ENCODE measurements at regions not wholly inside any gene's neighbourhood (a gene's known extent, or its start where the extent isn't known, plus 50 kb on each side); places are given as distances from the start of the nearest gene placed in this dataset.

GRCh38 chr15:87461631-87462030 is 794.9 kb downstream of the NTRK3 start:
- Mint-ChIP-seq H3K4me1 (no peaks in the 10 kb centered on the region), H3K9me3 (peaks cover 12% of the 10 kb centered on the region in 2 donors), H3K36me3 (no peaks in the 10 kb centered on the region), H3K27ac (no peak overlapping the region), H3K4me3 (no peak overlapping the region), H3K27me3 (ENCODE audit: low read depth in 2 of 2) (no peaks in the 10 kb centered on the region)
- H3K4me3 ChIP-seq (ENCODE audit: low read length): no peak overlapping the region
- no peaks in the 10 kb centered on the region for H3K36me3 ChIP-seq (ENCODE audit: control insufficient read depth, insufficient read depth, low read length)
- no peaks in the 10 kb centered on the region for H3K27me3 ChIP-seq (ENCODE audit: control insufficient read depth, insufficient read depth, low read length)
- intact Hi-C loops (cut with micrococcal nuclease): no loop called here
- DNase-seq: no peak
- no peak for ATAC-seq
- TF ChIP-seq CTCF (IDR thresholded peaks at IDR 0.05): no peak
- no peak overlapping the region for H3K27ac ChIP-seq (ENCODE audit: low read length)
- H3K9me3 ChIP-seq (ENCODE audit: control insufficient read depth, insufficient read depth, low read length): no peaks in the 10 kb centered on the region
- H3K4me1 ChIP-seq (ENCODE audit: control insufficient read depth, insufficient read depth, low read length): no peaks in the 10 kb centered on the region

- no peaks in the 10 kb centered on the region for H3K4me1 Mint-ChIP-seq
- Histone ChIP-seq H3K4me3 (ENCODE audit: low read length) (no peak overlapping the region), H3K27me3 (ENCODE audit: control insufficient read depth, insufficient read depth, low read length) (no peaks in the 10 kb centered on the region), H3K36me3 (ENCODE audit: control insufficient read depth, insufficient read depth, low read length) (no peaks in the 10 kb centered on the region), H3K4me1 (ENCODE audit: control insufficient read depth, insufficient read depth, low read length) (no peaks in the 10 kb centered on the region), H3K27ac (ENCODE audit: low read length) (no peak overlapping the region), H3K9me3 (ENCODE audit: control insufficient read depth, insufficient read depth, low read length) (no peaks in the 10 kb centered on the region)
- H3K9me3 Mint-ChIP-seq: peaks cover 10 to 14% of the 10 kb centered on the region in 2 donors
- DNase-seq (no peak), ATAC-seq (no peak)
- intact Hi-C loops (cut with micrococcal nuclease): no loop called here
- no CpG with 5 or more reads among the region's 1 CpG for WGBS (ENCODE audit: insufficient coverage)
- no peak overlapping the region for H3K4me3 Mint-ChIP-seq
- no peaks in the 10 kb centered on the region for H3K36me3 Mint-ChIP-seq
- H3K27me3 Mint-ChIP-seq (ENCODE audit: low read depth in 2 of 2): no peaks in the 10 kb centered on the region
- no peak for TF ChIP-seq CTCF (IDR thresholded peaks at IDR 0.05)
- no peak overlapping the region for H3K27ac Mint-ChIP-seq
Observed at GRCh38 chr15:87454860-87455259, 801.7 kb downstream of the NTRK3 start.

- Histone ChIP-seq H3K4me1 (ENCODE audit: control insufficient read depth, insufficient read depth, low read length) (no peaks in the 10 kb centered on the region), H3K27me3 (ENCODE audit: control insufficient read depth, insufficient read depth, low read length) (no peaks in the 10 kb centered on the region), H3K36me3 (ENCODE audit: control insufficient read depth, insufficient read depth, low read length) (no peaks in the 10 kb centered on the region), H3K27ac (ENCODE audit: low read length) (no peak overlapping the region), H3K4me3 (ENCODE audit: low read length) (no peak overlapping the region), H3K9me3 (ENCODE audit: control insufficient read depth, insufficient read depth, low read length) (no peaks in the 10 kb centered on the region)
- TF ChIP-seq CTCF (IDR thresholded peaks at IDR 0.05): no peak
- Mint-ChIP-seq H3K27ac (no peak overlapping the region), H3K9me3 (peaks cover 21 to 22% of the 10 kb centered on the region in 2 donors), H3K4me1 (no peaks in the 10 kb centered on the region), H3K36me3 (no peaks in the 10 kb centered on the region), H3K4me3 (no peak overlapping the region), H3K27me3 (ENCODE audit: low read depth in 2 of 2) (no peaks in the 10 kb centered on the region)
- no CpG with 5 or more reads among the region's 1 CpG for WGBS (ENCODE audit: insufficient coverage)
- intact Hi-C loops (cut with micrococcal nuclease): no loop called here
- DNase-seq (no peak), ATAC-seq (no peak)
Observed at GRCh38 chr15:87450314-87450713, 806.2 kb downstream of the NTRK3 start.

GRCh38 chr15:87439090-87439489 is 817.4 kb downstream of the NTRK3 start:
- Histone ChIP-seq H3K4me3 (ENCODE audit: low read length) (no peak overlapping the region), H3K36me3 (ENCODE audit: control insufficient read depth, insufficient read depth, low read length) (no peaks in the 10 kb centered on the region), H3K27ac (ENCODE audit: low read length) (no peak overlapping the region), H3K4me1 (ENCODE audit: control insufficient read depth, insufficient read depth, low read length) (no peaks in the 10 kb centered on the region), H3K9me3 (ENCODE audit: control insufficient read depth, insufficient read depth, low read length) (no peaks in the 10 kb centered on the region), H3K27me3 (ENCODE audit: control insufficient read depth, insufficient read depth, low read length) (no peaks in the 10 kb centered on the region)
- peaks cover 2 to 4% of the 10 kb centered on the region in 2 donors for H3K9me3 Mint-ChIP-seq
- H3K27ac Mint-ChIP-seq: no peak overlapping the region
- DNase-seq (no peak), ATAC-seq (no peak)
- no peaks in the 10 kb centered on the region for H3K4me1 Mint-ChIP-seq
- H3K27me3 Mint-ChIP-seq (ENCODE audit: low read depth in 2 of 2): no peaks in the 10 kb centered on the region
- WGBS (ENCODE audit: insufficient coverage): no CpG with 5 or more reads among the region's 2 CpGs
- no peaks in the 10 kb centered on the region for H3K36me3 Mint-ChIP-seq
- intact Hi-C loops (cut with micrococcal nuclease): no loop called here
- no peak for TF ChIP-seq CTCF (IDR thresholded peaks at IDR 0.05)
- H3K4me3 Mint-ChIP-seq: no peak overlapping the region

Data from natural killer cell (primary cell).